GM12874 (cell line): ENCODE measurements at regions not wholly inside any gene's neighbourhood (a gene's known extent, or its start where the extent isn't known, plus 50 kb on each side); places are given as distances from the start of the nearest gene placed in this dataset.

Source experiments
- CTCF ChIP-seq: IDR thresholded peaks from 2 replicates; pipeline ENCODE4 v1.5.1; 2011; ENCODE audit warnings: low read depth, mild to moderate bottlenecking, control low read depth, low read length, moderate library complexity; ENCODE audit not compliant: insufficient read depth

GRCh38 chr1:68293122-68293521 lies 60.8 kb upstream of the WLS start:
- no peak for TF ChIP-seq CTCF

- no peak for TF ChIP-seq CTCF
Observed at GRCh38 chr1:68291688-68292384, 59.5 kb upstream of the WLS start.

GRCh38 chr1:68287241-68287640 lies 54.9 kb upstream of the WLS start:
- no peak for TF ChIP-seq CTCF

- no peak for TF ChIP-seq CTCF
Observed at GRCh38 chr1:68285046-68285445, 52.7 kb upstream of the WLS start.

GRCh38 chr1:68281946-68282615 lies 49.8 kb upstream of the WLS start:
- TF ChIP-seq CTCF = no peak
